MM.1S (cell line): ENCODE measurements at regions not wholly inside any gene's neighbourhood (a gene's known extent, or its start where the extent isn't known, plus 50 kb on each side); places are given as distances from the start of the nearest gene placed in this dataset.

ENCODE experiments used
- DNase-seq: peaks from one replicate; pipeline ENCODE4 v3.0.0-alpha.2; 2015
- H2AFZ ChIP-seq: fragments of 300-600 bp; sonication (generic); 2 replicates; pipeline ENCODE4 v1.6.0; 2016; ENCODE audit warnings: antibody characterized with exemption, low read length
- H3F3A ChIP-seq: fragments of 300-600 bp; sonication (generic); 2 replicates; pipeline ENCODE4 v1.6.1; 2016; ENCODE audit warnings: mild to moderate bottlenecking, antibody characterized with exemption, low read length, moderate library complexity, mixed read lengths; ENCODE audit not compliant: insufficient read depth
- H3K27ac ChIP-seq: fragments of 300-600 bp; sonication (generic); 2 replicates; pipeline ENCODE4 v1.5.1; 2016; ENCODE audit warnings: mild to moderate bottlenecking, low read length
- H3K27me3 ChIP-seq: fragments of 300-600 bp; sonication (generic); replicated peaks from 2 replicates; pipeline ENCODE4 v1.6.0; 2016; ENCODE audit warnings: low read length; ENCODE audit not compliant: insufficient read depth
- H3K36me3 ChIP-seq: fragments of 300-600 bp; sonication (generic); replicated peaks from 2 replicates; pipeline ENCODE4 v1.6.1; 2016; ENCODE audit warnings: mild to moderate bottlenecking, low read length, mixed read lengths; ENCODE audit not compliant: insufficient read depth
- H3K4me1 ChIP-seq: fragments of 300-600 bp; sonication (generic); 2 replicates; pipeline ENCODE4 v1.6.1; 2016; ENCODE audit warnings: low read length, mixed read lengths
- H3K4me2 ChIP-seq: fragments of 300-600 bp; sonication (generic); 2 replicates; pipeline ENCODE4 v1.6.0; 2016; ENCODE audit warnings: low read depth, low read length
- H3K4me3 ChIP-seq: fragments of 300-600 bp; sonication (generic); 2 replicates; pipeline ENCODE4 v1.5.1; 2016; ENCODE audit warnings: low read length, mixed read lengths
- H3K79me2 ChIP-seq: fragments of 300-600 bp; sonication (generic); 2 replicates; pipeline ENCODE4 v1.6.1; 2016; ENCODE audit warnings: mixed run types, low read length, mixed read lengths
- H3K9ac ChIP-seq: fragments of 300-600 bp; sonication (generic); 2 replicates; pipeline ENCODE4 v1.6.1; 2016; ENCODE audit warnings: low read length, mixed read lengths
- H3K9me2 ChIP-seq: fragments of 300-600 bp; sonication (generic); replicated peaks from 2 replicates; pipeline ENCODE4 v1.6.1; 2016; ENCODE audit warnings: mild to moderate bottlenecking, low read length, mixed read lengths; ENCODE audit not compliant: insufficient read depth
- H3K9me3 ChIP-seq: fragments of 300-600 bp; sonication (generic); replicated peaks from 2 replicates; pipeline ENCODE4 v1.6.1; 2016; ENCODE audit warnings: mild to moderate bottlenecking, low read length, mixed read lengths; ENCODE audit not compliant: insufficient read depth
- H4K20me1 ChIP-seq: fragments of 300-600 bp; sonication (generic); 2 replicates; pipeline ENCODE4 v1.6.1; 2016; ENCODE audit warnings: mild to moderate bottlenecking, low read length, moderate library complexity, mixed read lengths; ENCODE audit not compliant: insufficient read depth
- CTCF ChIP-seq: fragments of 300-600 bp; sonication (generic); IDR thresholded peaks from 2 replicates; pipeline ENCODE4 v1.5.1; 2016; ENCODE audit warnings: antibody characterized with exemption, low read length, mixed read lengths
- EZH2 ChIP-seq: fragments of 300-600 bp; sonication (generic); optimal IDR thresholded peaks from 2 replicates; pipeline ENCODE3; 2017; ENCODE audit warnings: low read depth, mild to moderate bottlenecking, antibody characterized with exemption, low read length, mixed read lengths
- EZH2phosphoT487 ChIP-seq: fragments of 300-600 bp; sonication (generic); IDR thresholded peaks from 2 replicates; pipeline ENCODE4 v1.6.1; 2018; ENCODE audit warnings: antibody characterized with exemption, low read length

- Histone ChIP-seq H3K27me3 (no peaks in the 10 kb centered on the region), H3K27ac (no peak overlapping the region), H2AFZ (no peak overlapping the region), H3F3A (no peaks in the 10 kb centered on the region), H3K9ac (no peak overlapping the region), H3K4me3 (no peak overlapping the region), H3K79me2 (no peaks in the 10 kb centered on the region), H4K20me1 (no peaks in the 10 kb centered on the region), H3K4me2 (no peak overlapping the region), H3K36me3 (no peaks in the 10 kb centered on the region), H3K4me1 (no peaks in the 10 kb centered on the region), H3K9me2 (no peaks in the 10 kb centered on the region), H3K9me3 (no peaks in the 10 kb centered on the region)
- TF ChIP-seq EZH2phosphoT487 = no peak
- TF ChIP-seq CTCF = peak; percentile 63
- no peak for TF ChIP-seq EZH2
- peak; percentile 63 for DNase-seq
Observed at GRCh38 chr6:95091823-95092436, 485.4 kb upstream of the MANEA start.

- no peak for DNase-seq
- Histone ChIP-seq H3K27me3 (no peaks in the 10 kb centered on the region), H3K9ac (no peak overlapping the region), H3K4me3 (no peak overlapping the region), H3K4me1 (no peaks in the 10 kb centered on the region), H3K79me2 (no peaks in the 10 kb centered on the region), H3K27ac (no peak overlapping the region), H3K9me2 (no peaks in the 10 kb centered on the region), H3K9me3 (no peaks in the 10 kb centered on the region), H4K20me1 (no peaks in the 10 kb centered on the region), H3F3A (no peaks in the 10 kb centered on the region), H2AFZ (peak overlapping the region; percentile 23; the same call in 1 of the 2 replicates), H3K4me2 (no peak overlapping the region), H3K36me3 (no peaks in the 10 kb centered on the region)
- TF ChIP-seq EZH2phosphoT487 = no peak
- TF ChIP-seq CTCF = no peak
- no peak for TF ChIP-seq EZH2
Observed at GRCh38 chr6:95093154-95093553, 484.2 kb upstream of the MANEA start.

GRCh38 chr6:95094751-95095663 is 482.3 kb upstream of the MANEA start:
- Histone ChIP-seq H3K36me3 (no peaks in the 10 kb centered on the region), H3K9me3 (no peaks in the 10 kb centered on the region), H3F3A (no peaks in the 10 kb centered on the region), H3K4me2 (no peak overlapping the region), H3K27me3 (no peaks in the 10 kb centered on the region), H3K9ac (no peak overlapping the region), H4K20me1 (no peaks in the 10 kb centered on the region), H2AFZ (no peak overlapping the region), H3K4me3 (no peak overlapping the region), H3K27ac (no peak overlapping the region), H3K9me2 (no peaks in the 10 kb centered on the region), H3K4me1 (no peaks in the 10 kb centered on the region), H3K79me2 (no peaks in the 10 kb centered on the region)
- DNase-seq = no peak
- TF ChIP-seq EZH2phosphoT487 (no peak), CTCF (no peak), EZH2 (no peak)
